ENCODE measurements at regions not wholly inside any gene's neighbourhood (a gene's known extent, or its start where the extent isn't known, plus 50 kb on each side); places are given as distances from the start of the nearest gene placed in this dataset.

- DNase-seq: no peak
- Mint-ChIP-seq H3K9me3 (peaks cover 11 to 53% (median 27%) of the 10 kb centered on the region in 6 donors), H3K4me3 (no peak overlapping the region), H3K27ac (no peak overlapping the region), H3K27me3 (ENCODE audit: low read depth in 3 of 3) (no peaks in the 10 kb centered on the region), H3K36me3 (no peaks in the 10 kb centered on the region), H3K4me1 (no peaks in the 10 kb centered on the region)
Measured at GRCh38 chr3:82815417-82816058, 1054.1 kb upstream of the GBE1 start.

DNA sequence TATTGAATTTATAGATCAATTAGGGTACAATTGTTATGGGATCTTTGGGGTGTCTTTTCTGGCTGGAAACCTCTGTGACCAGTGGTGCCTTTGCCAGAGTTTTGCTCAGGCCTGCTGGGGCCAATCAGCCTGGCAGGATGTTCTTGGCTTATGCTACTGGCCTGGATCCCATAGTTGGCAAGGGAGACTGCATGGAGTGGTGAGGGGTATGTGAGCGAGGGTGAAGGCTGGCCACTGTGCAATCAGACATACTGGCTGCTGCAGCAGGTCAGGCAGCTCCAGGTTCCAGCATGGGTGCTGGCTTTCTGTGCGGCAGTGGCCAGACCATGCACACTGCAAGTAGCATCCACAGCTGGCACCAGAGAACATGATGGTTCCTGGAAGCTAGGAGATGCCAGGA lies 1053.2 kb upstream of the GBE1 start:
- Mint-ChIP-seq H3K9me3 (peaks cover 12 to 56% (median 29%) of the 10 kb centered on the region in 6 donors), H3K27ac (no peak overlapping the region), H3K4me1 (no peaks in the 10 kb centered on the region), H3K4me3 (no peak overlapping the region), H3K27me3 (ENCODE audit: low read depth in 3 of 3) (no peaks in the 10 kb centered on the region), H3K36me3 (no peaks in the 10 kb centered on the region)
- DNase-seq: no peak

- H3K36me3 Mint-ChIP-seq: no peaks in the 10 kb centered on the region
- DNase-seq: no peak
- no peak overlapping the region for H3K27ac Mint-ChIP-seq
- no peaks in the 10 kb centered on the region for H3K27me3 Mint-ChIP-seq (ENCODE audit: low read depth in 3 of 3)
- no peaks in the 10 kb centered on the region for H3K4me1 Mint-ChIP-seq
- H3K9me3 Mint-ChIP-seq: peaks cover 15 to 57% (median 35%) of the 10 kb centered on the region in 6 donors
- no peak overlapping the region for H3K4me3 Mint-ChIP-seq
Measured at GRCh38 chr3:82807781-82808180, 1046.3 kb upstream of the GBE1 start.

DNA sequence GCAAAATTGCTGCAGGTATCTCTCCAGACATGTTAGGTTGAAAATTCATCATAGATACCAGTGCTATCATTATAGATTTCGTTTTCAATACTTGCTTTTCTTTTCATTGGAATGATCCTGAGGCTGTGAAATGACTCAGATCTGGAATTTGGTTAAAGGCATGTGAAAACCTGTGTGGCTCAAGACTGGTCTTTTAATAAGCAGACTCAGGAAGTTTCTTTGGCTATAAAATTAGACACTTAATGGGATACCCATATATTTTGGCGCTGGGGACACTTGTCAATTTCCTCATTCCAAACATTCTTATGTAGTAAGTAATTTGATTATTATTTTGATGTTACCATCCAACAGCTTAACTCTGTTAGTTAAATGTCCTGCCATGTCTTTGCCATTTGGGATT lies 1041.1 kb upstream of the GBE1 start:
- no peaks in the 10 kb centered on the region for H3K36me3 Mint-ChIP-seq
- no peaks in the 10 kb centered on the region for H3K27me3 Mint-ChIP-seq (ENCODE audit: low read depth in 3 of 3)
- H3K4me1 Mint-ChIP-seq: no peaks in the 10 kb centered on the region
- no peak for DNase-seq
- H3K27ac Mint-ChIP-seq: no peak overlapping the region
- peaks cover 13 to 57% (median 27%) of the 10 kb centered on the region in 6 donors for H3K9me3 Mint-ChIP-seq
- no peak overlapping the region for H3K4me3 Mint-ChIP-seq

DNA sequence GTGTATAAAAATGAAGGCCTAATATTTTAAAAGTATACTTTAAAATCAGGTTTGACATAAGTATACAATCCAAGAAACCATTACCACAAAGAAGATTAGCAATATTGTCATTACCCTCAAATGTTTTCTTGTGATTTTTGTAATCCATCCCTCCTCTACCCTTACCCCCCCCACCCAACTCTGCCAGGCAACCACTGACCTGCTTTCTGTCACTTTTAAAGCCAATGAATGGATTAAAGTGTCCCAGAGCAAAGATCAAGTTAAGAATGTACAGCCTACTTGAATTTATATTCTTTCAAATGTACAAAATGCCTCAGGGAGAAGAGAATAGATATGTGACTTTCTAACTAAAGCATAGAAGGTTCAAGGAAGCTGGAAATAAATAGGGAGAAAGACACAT lies 1038.8 kb upstream of the GBE1 start:
- H3K27me3 Mint-ChIP-seq (ENCODE audit: low read depth in 3 of 3): no peaks in the 10 kb centered on the region
- no peak for DNase-seq
- H3K27ac Mint-ChIP-seq: no peak overlapping the region
- no peak overlapping the region for H3K4me3 Mint-ChIP-seq
- no peaks in the 10 kb centered on the region for H3K36me3 Mint-ChIP-seq
- peaks cover 6 to 51% (median 20%) of the 10 kb centered on the region in 6 donors for H3K9me3 Mint-ChIP-seq
- no peaks in the 10 kb centered on the region for H3K4me1 Mint-ChIP-seq

DNA sequence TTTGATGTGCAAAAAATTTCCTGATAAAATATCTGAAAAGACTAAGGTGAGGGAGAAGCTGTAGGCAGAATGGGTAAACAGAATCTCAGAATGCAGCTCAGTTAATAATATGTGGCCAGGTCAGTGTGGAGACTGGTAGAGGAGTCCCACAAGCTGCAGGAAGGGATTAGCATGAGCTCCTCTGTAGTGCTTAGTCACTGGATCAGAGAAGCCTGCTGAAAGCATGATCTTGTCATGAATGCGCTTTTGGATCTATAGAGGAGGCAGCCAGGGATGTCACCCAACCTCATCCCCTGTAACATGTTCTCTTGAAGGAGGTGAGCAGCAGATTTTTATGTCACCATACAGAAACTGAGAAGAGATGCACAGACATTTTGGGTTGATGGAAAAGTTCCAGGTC lies 1035.3 kb upstream of the GBE1 start:
- H3K4me1 Mint-ChIP-seq: no peaks in the 10 kb centered on the region

GRCh38 chr3:82791241-82791640 lies 1029.8 kb upstream of the GBE1 start:
- H3K4me1 Mint-ChIP-seq: no peaks in the 10 kb centered on the region
- H3K9me3 Mint-ChIP-seq: peaks cover 7 to 39% (median 16%) of the 10 kb centered on the region in 6 donors
- H3K27me3 Mint-ChIP-seq (ENCODE audit: low read depth in 3 of 3): peaks cover 0 to 3% (median 0%) of the 10 kb centered on the region in 3 donors
- H3K27ac Mint-ChIP-seq: no peak overlapping the region
- peaks cover 0 to 3% (median 0%) of the 10 kb centered on the region in 3 donors for H3K36me3 Mint-ChIP-seq
- no peak overlapping the region for H3K4me3 Mint-ChIP-seq
- no peak for DNase-seq

More for the DNA sequence above, 1035.3 kb upstream of the GBE1 start:
- Mint-ChIP-seq H3K27me3 (ENCODE audit: low read depth in 3 of 3) (no peaks in the 10 kb centered on the region), H3K36me3 (no peaks in the 10 kb centered on the region), H3K4me3 (no peak overlapping the region), H3K9me3 (peaks cover 3 to 41% (median 20%) of the 10 kb centered on the region in 6 donors), H3K27ac (no peak overlapping the region)
- no peak for DNase-seq

DNA sequence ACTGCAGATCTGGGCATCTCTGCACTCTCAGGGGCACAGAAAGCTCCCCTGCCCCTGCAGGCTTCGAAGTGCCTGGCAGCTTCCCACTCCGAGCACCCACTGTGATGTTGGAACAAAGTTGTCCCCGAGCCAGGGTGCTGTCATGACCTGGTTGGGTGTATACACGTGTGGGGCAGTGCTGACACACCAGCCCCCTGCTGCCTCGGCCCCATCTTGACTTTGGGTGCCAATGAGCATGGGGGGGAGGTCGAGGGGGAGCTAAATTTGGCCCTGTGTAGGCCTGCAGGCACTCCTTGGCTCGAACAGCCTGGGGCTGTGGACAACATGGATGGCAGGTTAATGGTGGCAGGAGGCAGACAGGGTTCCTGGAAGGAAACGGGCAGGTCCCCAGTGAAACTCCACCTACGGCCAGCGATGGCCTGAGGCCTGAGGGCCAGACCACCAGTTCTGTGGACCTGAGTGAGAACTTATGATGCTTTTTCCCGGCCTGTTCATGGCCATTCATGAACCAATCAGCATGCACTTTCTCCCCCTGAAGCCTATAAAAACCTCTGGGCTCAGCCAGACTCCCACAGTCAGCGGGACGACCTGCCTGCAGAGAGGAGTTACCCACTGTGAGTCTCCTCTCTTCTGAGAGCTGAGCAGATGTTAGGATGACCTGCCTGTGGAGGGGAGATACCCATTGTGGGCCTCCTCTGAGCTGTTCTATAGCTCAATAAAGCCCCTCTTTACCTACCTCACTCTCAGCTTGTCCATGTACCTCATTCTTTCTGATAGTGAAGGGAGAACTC lies 1029.1 kb upstream of the GBE1 start:
- Mint-ChIP-seq H3K4me1 (no peaks in the 10 kb centered on the region), H3K27ac (no peak overlapping the region), H3K9me3 (peaks cover 4 to 47% (median 16%) of the 10 kb centered on the region in 6 donors), H3K27me3 (ENCODE audit: low read depth in 3 of 3) (peaks cover 0 to 5% (median 0%) of the 10 kb centered on the region in 3 donors), H3K4me3 (no peak overlapping the region), H3K36me3 (peaks cover 0 to 3% (median 0%) of the 10 kb centered on the region in 3 donors)
- DNase-seq: no peak

GRCh38 chr3:82783194-82783593 lies 1021.7 kb upstream of the GBE1 start:
- H3K27ac Mint-ChIP-seq: no peak overlapping the region
- no peak overlapping the region for H3K4me3 Mint-ChIP-seq
- DNase-seq: no peak
- H3K9me3 Mint-ChIP-seq: peaks cover 2 to 34% (median 17%) of the 10 kb centered on the region in 6 donors
- no peaks in the 10 kb centered on the region for H3K36me3 Mint-ChIP-seq
- H3K4me1 Mint-ChIP-seq: no peaks in the 10 kb centered on the region
- H3K27me3 Mint-ChIP-seq (ENCODE audit: low read depth in 3 of 3): peaks cover 0 to 2% (median 0%) of the 10 kb centered on the region in 3 donors

DNA sequence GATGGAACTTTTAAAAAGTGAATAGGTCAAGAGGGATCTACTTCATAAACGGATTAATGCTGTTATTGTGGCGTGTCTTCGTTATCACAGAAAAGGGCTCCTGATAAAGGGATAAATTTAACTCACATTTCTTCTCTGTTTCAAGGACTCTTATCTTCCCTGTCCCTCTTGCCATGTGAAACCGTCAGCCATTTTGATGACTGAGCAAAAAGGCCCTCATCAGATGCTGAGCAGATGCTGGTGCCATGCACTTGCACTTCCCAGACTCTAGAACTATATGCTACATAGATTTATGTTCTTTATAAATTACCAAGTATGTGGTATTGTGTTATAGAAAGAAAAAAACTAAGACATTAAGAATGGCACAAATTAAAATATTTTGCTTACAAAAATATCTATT lies 1011.8 kb upstream of the GBE1 start:
- Mint-ChIP-seq H3K9me3 (peaks cover 4 to 51% (median 24%) of the 10 kb centered on the region in 6 donors), H3K27me3 (ENCODE audit: low read depth in 3 of 3) (no peaks in the 10 kb centered on the region), H3K4me3 (no peak overlapping the region), H3K4me1 (no peaks in the 10 kb centered on the region), H3K27ac (no peak overlapping the region), H3K36me3 (peaks cover 0 to 5% (median 0%) of the 10 kb centered on the region in 3 donors)
- no peak for DNase-seq

DNA sequence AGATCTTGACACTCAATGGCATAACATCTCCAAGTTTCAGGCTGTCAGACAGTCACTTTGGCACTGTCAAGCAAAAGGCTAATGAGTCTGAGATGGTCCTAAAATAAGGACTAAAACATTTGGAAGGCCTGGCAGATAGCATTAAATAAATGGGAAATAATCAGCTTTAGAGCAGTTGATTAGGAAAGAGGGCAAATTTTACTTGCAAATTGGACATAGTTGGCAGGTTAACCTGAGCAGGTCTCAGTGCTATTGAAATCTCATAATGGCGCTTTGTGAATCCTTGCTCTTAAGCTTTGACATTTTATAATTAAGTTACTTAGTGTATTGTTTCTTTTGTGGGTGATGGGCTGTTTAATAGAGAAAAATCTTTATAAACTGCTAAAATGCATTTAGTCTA lies 1003.1 kb upstream of the GBE1 start:
- H3K27ac Mint-ChIP-seq: no peak overlapping the region
- peaks cover 0 to 3% (median 2%) of the 10 kb centered on the region in 3 donors for H3K27me3 Mint-ChIP-seq (ENCODE audit: low read depth in 3 of 3)
- peaks cover 5 to 54% (median 18%) of the 10 kb centered on the region in 6 donors for H3K9me3 Mint-ChIP-seq
- no peaks in the 10 kb centered on the region for H3K4me1 Mint-ChIP-seq
- H3K36me3 Mint-ChIP-seq: no peaks in the 10 kb centered on the region
- DNase-seq: no peak
- no peak overlapping the region for H3K4me3 Mint-ChIP-seq

DNA sequence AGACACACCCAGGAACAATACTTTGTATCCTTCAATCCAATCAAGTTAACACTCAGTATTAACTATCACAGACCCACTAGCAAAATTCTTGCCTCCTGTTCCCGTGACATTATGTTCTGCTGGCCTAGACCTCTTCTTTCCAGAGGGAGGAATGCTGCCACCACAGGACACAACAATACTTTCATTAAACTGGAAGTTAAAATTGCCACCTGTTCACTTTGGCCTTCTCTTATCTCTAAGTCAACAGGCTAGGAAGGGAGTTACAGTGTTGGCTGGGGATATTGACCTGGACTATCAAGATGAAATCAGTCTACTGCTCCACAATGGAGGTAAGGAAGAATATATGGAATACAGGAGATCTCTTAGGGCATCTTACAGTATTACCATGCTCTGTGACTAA lies 1000.4 kb upstream of the GBE1 start:
- Mint-ChIP-seq H3K27me3 (ENCODE audit: low read depth in 3 of 3) (peaks cover 0 to 3% (median 2%) of the 10 kb centered on the region in 3 donors), H3K9me3 (peaks cover 7 to 61% (median 24%) of the 10 kb centered on the region in 6 donors), H3K4me1 (no peaks in the 10 kb centered on the region), H3K36me3 (no peaks in the 10 kb centered on the region), H3K27ac (no peak overlapping the region), H3K4me3 (no peak overlapping the region)
- DNase-seq: no peak

DNA sequence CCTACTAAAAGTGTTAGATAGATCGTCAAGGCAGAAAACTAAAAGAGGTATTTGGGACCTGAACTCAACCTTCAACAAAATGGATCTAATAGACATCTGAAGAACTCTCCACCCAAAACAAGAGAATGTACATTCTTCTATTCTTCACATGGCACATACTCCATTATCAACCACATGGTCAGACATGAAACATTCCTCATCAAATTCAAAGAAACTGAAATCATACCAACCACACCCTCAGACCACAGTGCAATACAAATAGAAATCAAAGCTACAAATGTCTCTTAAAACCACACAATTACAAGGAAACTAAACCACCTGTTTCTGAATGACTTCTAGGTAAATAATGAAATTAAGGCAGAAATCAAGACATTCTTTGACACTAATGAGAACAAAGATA lies 984.1 kb upstream of the GBE1 start:
- no peak overlapping the region for H3K4me3 Mint-ChIP-seq
- no peaks in the 10 kb centered on the region for H3K36me3 Mint-ChIP-seq
- DNase-seq: no peak
- no peak overlapping the region for H3K27ac Mint-ChIP-seq
- peaks cover 12 to 49% (median 32%) of the 10 kb centered on the region in 6 donors for H3K9me3 Mint-ChIP-seq
- H3K27me3 Mint-ChIP-seq (ENCODE audit: low read depth in 3 of 3): peaks cover 0 to 2% (median 0%) of the 10 kb centered on the region in 3 donors
- H3K4me1 Mint-ChIP-seq: no peaks in the 10 kb centered on the region

- Mint-ChIP-seq H3K9me3 (peaks cover 20 to 57% (median 37%) of the 10 kb centered on the region in 6 donors), H3K36me3 (no peaks in the 10 kb centered on the region), H3K4me3 (no peak overlapping the region), H3K27me3 (ENCODE audit: low read depth in 3 of 3) (peaks cover 0 to 2% (median 0%) of the 10 kb centered on the region in 3 donors), H3K4me1 (no peaks in the 10 kb centered on the region), H3K27ac (no peak overlapping the region)
- DNase-seq: no peak
Measured at GRCh38 chr3:82743196-82743595, 981.8 kb upstream of the GBE1 start.
